ENCODE measurements at regions not wholly inside any gene's neighbourhood (a gene's known extent, or its start where the extent isn't known, plus 50 kb on each side); places are given as distances from the start of the nearest gene placed in this dataset.

DNA sequence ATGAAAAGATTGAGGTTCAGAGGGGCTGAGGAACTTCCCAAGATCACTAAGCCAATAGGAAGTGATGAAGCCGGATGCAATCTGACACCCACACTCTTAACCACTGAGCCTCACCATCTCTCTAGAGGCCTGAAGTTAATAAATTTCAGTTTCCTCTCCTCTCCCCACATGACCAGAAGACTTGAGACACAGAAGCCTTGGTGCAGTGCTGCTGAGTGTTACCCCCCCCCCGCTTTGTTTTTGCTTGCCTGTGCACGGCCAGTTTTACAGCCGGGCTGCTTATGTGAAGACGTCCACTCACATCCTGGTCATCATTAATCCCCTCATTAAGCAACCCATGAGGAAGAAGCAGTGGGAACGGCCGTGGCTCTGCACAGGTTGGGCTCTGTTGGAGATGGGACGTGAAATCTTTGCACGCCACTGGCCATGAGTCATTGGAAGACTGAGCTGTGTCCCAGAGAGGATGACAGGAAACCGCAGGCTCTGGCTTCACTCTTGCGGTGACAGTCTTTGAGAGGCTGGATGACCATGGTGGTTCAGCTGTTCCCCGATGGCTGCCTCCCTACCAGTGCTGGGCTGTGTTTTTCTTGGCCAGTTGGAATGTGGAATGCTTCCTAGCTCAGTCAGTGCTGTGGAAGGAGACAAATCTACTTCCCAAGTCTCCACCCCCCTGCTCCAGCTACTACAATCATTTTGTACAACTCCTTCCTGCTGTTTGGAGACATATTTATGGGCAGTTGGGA is 232.6 kb upstream of the LRTM1 start:
- TF ChIP-seq POLR2AphosphoS5 (IDR thresholded peaks at IDR 0.05), result no peak
- TF ChIP-seq POLR2A (IDR thresholded peaks at IDR 0.05), result no peak
- TF ChIP-seq, protein P1, sequence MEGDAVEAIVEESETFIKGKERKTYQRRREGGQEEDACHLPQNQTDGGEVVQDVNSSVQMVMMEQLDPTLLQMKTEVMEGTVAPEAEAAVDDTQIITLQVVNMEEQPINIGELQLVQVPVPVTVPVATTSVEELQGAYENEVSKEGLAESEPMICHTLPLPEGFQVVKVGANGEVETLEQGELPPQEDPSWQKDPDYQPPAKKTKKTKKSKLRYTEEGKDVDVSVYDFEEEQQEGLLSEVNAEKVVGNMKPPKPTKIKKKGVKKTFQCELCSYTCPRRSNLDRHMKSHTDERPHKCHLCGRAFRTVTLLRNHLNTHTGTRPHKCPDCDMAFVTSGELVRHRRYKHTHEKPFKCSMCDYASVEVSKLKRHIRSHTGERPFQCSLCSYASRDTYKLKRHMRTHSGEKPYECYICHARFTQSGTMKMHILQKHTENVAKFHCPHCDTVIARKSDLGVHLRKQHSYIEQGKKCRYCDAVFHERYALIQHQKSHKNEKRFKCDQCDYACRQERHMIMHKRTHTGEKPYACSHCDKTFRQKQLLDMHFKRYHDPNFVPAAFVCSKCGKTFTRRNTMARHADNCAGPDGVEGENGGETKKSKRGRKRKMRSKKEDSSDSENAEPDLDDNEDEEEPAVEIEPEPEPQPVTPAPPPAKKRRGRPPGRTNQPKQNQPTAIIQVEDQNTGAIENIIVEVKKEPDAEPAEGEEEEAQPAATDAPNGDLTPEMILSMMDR (IDR thresholded peaks at IDR 0.05 in 8 of 11, conservative IDR thresholded peaks at IDR 0.05 in 3 of 11), result no peak
- intact Hi-C loops (cut with DNase I; ENCODE audit: low total_unique reads), result no loop called here
- DNase-seq, result no peak
- Histone ChIP-seq H3K27me3 (replicated peaks in 1 of 7) (no peaks in the 10 kb centered on the region), H3K36me3 (no peaks in the 10 kb centered on the region), H3K4me3 (no peak overlapping the region), H3K27ac (no peak overlapping the region), H3K4me1 (no peaks in the 10 kb centered on the region), H3K9me3 (no peaks in the 10 kb centered on the region)
- WGBS, 5 donors, result 32 to 51% (median 39%) methylated on average over 12 of the region's 12 CpGs

DNA sequence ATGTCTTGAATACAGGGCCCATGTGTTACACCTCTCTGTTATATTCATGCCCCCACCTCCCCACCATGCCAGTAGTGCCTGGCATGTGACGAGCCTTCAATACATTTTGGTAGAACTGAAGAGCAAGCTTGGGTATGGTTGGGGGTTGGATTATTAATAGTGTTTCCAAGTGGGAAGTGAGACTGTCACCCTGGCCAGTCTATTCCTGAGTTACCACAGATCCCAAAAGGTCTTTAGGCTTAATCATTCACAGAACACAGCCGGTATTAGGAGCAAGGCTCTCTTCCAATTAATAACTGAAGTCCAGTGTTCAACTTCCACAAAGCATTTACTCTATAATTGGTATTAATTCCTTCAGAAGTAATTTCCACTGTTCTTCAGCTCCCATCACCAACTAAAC is 231.9 kb upstream of the LRTM1 start:
- Histone ChIP-seq H3K9me3 (no peaks in the 10 kb centered on the region), H3K27me3 (replicated peaks in 1 of 7) (no peaks in the 10 kb centered on the region), H3K36me3 (no peaks in the 10 kb centered on the region), H3K4me3 (no peak overlapping the region), H3K4me1 (no peaks in the 10 kb centered on the region), H3K27ac (no peak overlapping the region)
- WGBS, 5 donors, result 82 to 97% (median 93%) methylated on average over 2 of the region's 2 CpGs
- intact Hi-C loops (cut with DNase I; ENCODE audit: low total_unique reads), result no loop called here
- TF ChIP-seq POLR2AphosphoS5 (IDR thresholded peaks at IDR 0.05) (no peak), POLR2A (IDR thresholded peaks at IDR 0.05) (no peak)
- TF ChIP-seq, protein P1 (IDR thresholded peaks at IDR 0.05 in 8 of 11, conservative IDR thresholded peaks at IDR 0.05 in 3 of 11), result no peak
- no peak for DNase-seq

DNA sequence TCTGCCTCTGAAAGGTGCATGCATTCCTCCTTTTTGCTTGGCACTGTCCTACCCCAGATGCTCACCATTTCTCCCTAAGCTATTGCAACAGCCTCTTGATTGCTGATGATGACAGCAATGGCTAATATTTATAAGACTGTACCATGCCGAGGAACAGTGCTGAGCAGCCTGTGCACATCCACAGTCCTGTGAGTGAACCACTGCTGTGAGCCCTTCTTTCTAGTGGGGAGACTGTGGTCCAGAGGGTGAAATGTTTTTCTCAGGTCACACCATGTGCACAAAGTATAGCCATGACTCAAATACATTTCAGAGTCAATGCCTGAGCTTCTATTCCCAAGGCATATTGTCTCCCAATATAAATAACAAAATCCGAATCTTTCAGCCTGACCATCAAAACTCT is 231.2 kb upstream of the LRTM1 start:
- Histone ChIP-seq H3K4me3 (no peak overlapping the region), H3K4me1 (no peaks in the 10 kb centered on the region), H3K27ac (no peak overlapping the region), H3K9me3 (no peaks in the 10 kb centered on the region), H3K27me3 (replicated peaks in 1 of 7) (no peaks in the 10 kb centered on the region), H3K36me3 (no peaks in the 10 kb centered on the region)
- 83 to 96% (median 92%) methylated on average over 2 of the region's 2 CpGs for WGBS, 5 donors
- TF ChIP-seq POLR2AphosphoS5 (IDR thresholded peaks at IDR 0.05) (no peak), POLR2A (IDR thresholded peaks at IDR 0.05) (no peak)
- TF ChIP-seq, protein P1 (IDR thresholded peaks at IDR 0.05 in 8 of 11, conservative IDR thresholded peaks at IDR 0.05 in 3 of 11), result no peak
- intact Hi-C loops (cut with DNase I; ENCODE audit: low total_unique reads), result no loop called here
- no peak for DNase-seq

DNA sequence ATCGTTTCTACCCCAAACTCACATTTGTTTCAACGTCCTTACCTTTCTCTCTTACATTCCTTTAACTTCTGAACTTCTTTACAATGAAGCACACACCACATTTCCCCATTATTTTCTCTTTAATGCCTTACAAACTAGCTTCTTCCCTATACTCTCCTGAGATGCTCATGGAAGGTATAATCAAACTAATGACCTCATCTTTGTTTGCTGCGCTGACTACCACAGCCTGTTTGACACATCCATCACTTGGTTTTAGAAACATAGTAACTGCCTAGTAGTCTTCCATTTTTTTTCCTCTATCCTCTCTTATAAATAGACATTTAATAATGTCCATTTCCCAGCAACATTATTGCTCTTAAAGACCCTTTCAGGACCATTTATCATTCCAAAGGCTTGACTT is 230.5 kb upstream of the LRTM1 start:
- WGBS, 5 donors, result 62 to 73% (median 64%) methylated on average over 3 of the region's 3 CpGs
- no peaks in the 10 kb centered on the region for H3K4me1 ChIP-seq
- intact Hi-C loops (cut with DNase I; ENCODE audit: low total_unique reads), result no loop called here
- TF ChIP-seq POLR2AphosphoS5 (IDR thresholded peaks at IDR 0.05) (no peak), POLR2A (IDR thresholded peaks at IDR 0.05) (no peak)
- TF ChIP-seq, protein P1 (IDR thresholded peaks at IDR 0.05 in 8 of 11, conservative IDR thresholded peaks at IDR 0.05 in 3 of 11), result no peak
- no peaks in the 10 kb centered on the region for H3K27me3 ChIP-seq (replicated peaks in 1 of 7)
- no peak overlapping the region for H3K27ac ChIP-seq
- H3K36me3 ChIP-seq, result no peaks in the 10 kb centered on the region
- no peaks in the 10 kb centered on the region for H3K9me3 ChIP-seq
- DNase-seq, result no peak
- no peak overlapping the region for H3K4me3 ChIP-seq

All from spleen (tissue), 11 donors.